GM04504 (cell line): ENCODE measurements at regions not wholly inside any gene's neighbourhood (a gene's known extent, or its start where the extent isn't known, plus 50 kb on each side); places are given as distances from the start of the nearest gene placed in this dataset.

Source experiments
- DNase-seq: peaks from one replicate; pipeline ENCODE4 v3.0.0-alpha.2; 2012; ENCODE audit warnings: low read depth

- no peak for DNase-seq
These were observed 781.7 kb downstream of the SQOR start for GRCh38 chr15:46416544-46416943.

- no peak for DNase-seq
These were observed 786.2 kb downstream of the SQOR start for GRCh38 chr15:46420990-46421389.

DNA sequence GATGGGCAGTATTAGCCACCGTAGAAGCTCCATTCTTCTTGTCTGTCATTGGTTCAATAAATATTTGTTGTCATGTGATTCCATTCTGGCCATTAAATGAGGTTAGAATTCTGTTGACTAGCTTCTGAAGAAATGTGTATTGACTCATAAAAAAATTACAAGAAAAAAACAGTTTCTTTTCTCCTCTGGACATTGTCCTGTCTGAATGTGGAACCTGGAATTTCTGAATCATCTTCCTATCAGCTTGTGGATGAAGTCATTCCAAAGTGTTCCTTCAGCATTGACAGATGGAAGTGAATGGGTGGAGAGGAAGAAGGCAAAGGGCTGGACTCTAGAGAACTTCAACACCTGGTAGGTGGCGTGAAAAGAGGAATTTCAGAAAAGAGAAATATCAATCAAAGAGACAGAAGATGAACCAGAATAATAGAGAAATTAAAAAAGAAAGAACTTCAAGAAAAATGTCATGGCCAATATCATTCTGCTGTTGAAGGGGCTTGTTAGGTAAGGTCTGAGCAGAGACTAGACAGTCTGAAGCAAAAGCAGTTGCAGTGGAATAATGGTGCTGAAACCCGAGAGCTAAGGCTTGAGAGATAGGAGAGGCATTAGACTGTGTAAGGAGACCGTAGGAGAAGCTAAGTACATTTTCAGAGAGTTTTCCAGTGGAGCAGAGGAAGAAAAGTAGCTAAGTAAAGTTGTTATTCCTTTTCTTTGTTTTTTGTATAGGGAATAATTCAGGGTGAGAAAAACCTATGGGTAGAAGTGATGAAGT is 806.6 kb downstream of the SQOR start:
- peak; percentile 60 for DNase-seq

GRCh38 chr15:46442184-46442583 is 807.4 kb downstream of the SQOR start:
- peak; percentile 58 for DNase-seq

DNA sequence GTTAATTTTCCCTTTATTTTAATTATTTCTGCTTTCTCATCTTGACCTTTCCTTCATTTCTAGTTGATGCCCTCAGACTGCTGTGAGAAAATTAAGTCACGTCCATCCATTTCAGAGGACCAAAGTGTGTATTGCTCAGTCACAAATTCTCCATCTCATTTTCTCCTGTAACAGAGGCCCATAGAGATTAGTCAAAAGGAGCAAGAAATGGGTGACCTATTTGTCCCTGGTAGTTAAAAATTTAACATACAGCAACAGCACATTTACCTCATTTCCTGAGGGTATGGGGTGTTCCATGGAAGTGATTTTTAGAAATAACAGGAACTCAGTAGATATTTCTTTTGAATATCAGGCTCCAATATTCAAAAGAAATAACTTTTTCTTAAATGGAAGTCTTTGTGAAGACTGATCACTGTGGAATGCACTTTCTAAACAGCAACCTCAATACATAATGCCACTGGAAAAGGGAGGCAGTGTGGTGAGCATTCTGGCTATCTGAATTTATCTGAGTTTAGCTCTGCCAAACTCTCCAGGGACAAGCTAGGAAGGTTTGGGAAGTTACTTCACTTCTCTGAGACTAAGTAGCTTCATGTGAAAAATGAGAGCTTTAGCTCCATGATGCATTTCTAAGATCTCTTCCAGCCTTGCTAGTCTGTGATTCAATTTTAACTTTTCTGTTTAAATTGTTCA is 808.2 kb downstream of the SQOR start:
- peak; percentile 24 for DNase-seq

GRCh38 chr15:46450112-46450809 is 815.4 kb downstream of the SQOR start:
- DNase-seq = no peak

DNA sequence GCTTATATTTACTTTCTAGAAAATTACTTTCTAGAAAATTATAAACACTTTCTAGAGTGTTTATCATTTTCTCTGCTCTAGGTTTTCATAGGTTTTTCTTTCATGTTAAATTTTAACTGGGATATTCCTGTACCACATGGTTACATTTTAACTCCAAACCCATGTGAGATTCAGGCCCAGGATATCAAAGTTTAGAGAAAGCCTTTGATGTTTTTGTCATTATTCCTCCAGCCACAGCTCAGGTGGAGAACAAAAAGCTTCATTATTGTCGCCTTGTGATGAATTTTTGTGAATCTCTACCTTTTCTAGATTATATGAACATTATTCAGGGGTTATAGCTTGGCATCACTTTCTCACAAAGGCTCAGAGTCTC is 816.0 kb downstream of the SQOR start:
- no peak for DNase-seq

- no peak for DNase-seq
These were observed 817.5 kb downstream of the SQOR start for GRCh38 chr15:46452297-46452820.

GRCh38 chr15:46456456-46456855 is 821.6 kb downstream of the SQOR start:
- no peak for DNase-seq

DNA sequence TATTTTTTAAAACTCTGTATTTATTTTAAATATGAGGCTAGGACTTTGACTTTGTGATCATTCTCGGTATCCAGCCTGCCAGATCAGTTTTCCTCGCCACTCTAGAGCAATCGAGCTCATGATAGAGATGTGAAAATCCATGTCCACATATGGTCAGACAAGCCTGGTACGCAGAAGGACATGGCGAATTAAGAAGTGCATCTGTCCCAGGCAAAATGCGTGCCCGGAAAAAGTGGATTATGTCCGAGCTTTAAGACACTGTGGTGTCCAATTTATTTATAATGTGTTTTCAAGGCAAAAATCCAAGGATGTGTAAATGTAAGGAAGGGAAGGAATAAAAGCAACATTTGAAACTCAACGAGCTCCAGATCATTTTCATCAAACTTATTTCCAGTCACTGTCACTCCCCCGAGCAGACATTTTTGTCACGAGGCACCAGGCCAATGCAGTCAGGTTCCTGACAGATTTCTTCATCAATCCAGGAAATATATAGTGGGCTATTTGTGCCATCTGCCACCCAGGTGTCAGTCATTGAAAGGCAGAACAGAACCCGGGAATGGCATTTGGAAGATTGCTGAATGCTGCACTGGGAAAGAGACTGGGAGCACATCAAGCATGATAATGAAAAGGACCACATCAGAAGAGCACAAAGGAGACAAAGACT is 825.7 kb downstream of the SQOR start:
- DNase-seq = no peak

DNA sequence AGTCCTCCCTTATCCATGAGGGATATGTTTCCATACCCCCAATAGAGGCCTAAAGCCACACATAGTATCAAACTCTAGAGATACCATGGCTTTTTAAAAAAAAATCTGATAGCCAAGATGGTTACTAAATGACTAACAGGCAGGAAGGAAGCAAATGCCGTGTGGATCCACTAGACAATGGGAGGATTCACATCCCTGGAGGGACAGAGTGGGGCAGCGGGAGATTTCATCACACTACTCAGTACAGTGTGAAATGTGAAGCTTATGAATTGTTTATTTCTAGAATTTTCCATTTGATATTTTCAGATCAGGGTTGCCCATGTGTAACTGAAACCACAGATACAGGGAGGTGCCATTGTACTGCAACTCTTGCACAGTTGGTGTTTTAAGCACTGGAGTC is 826.6 kb downstream of the SQOR start:
- DNase-seq = peak; percentile 16

DNA sequence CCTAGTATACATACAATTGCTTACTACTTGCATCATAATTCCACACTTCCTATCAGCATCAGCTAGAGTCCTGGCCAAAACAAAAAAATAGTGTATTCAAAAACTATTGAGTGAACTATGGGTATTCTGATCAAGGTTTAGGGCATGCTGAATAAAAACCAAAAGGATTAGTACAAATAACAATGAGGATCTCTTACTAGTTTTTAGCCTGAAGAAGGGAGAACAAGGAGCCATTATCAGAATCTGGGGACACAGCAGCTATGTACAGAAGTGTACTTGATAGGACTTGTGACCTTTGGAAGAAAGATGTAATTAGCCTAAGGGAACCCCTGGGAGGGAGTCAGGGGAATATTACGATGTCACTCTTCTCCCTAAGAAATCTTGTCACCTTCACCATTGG is 832.2 kb downstream of the SQOR start:
- DNase-seq = no peak

DNA sequence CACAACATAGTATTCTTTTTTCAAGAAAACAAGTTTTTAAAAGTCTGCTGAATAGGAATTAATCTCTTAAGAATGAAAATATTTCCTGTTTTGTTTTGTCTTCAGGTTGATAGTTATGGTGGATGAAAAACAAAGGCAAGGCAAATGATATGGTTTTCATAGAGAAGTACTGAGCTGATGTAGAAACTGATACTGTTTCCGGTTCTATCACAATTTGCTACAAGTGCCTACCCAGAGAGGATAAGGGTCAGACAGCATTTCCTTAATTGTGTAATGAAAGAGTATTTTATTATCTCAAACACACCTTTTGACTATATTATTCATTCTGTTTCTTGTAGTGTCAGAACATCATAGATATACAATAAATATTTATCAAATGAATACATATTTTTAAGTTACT is 836.3 kb downstream of the SQOR start:
- no peak for DNase-seq

- DNase-seq = no peak
These were observed 854.4 kb downstream of the SQOR start for GRCh38 chr15:46489276-46489675.

- DNase-seq = no peak
These were observed 861.8 kb downstream of the SQOR start for GRCh38 chr15:46496491-46497115.

DNA sequence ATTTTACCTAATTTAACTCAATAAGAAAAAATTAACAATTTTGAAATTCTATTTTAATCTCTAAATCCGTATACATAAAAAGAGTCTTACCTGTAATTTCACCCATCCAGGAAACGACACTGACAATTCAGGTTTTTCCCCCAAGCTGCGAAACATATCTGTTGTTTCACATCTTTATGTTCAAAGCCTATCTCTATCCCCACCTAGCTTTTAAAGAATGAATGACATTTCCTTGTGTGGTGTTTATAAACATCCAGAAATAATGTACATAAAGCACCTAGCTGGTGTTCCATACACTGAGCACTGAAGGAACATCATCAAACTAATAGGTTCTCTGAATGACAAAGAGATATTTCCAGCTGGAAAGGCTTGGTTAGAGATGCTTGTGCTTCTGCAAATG is 867.8 kb downstream of the SQOR start:
- no peak for DNase-seq

DNA sequence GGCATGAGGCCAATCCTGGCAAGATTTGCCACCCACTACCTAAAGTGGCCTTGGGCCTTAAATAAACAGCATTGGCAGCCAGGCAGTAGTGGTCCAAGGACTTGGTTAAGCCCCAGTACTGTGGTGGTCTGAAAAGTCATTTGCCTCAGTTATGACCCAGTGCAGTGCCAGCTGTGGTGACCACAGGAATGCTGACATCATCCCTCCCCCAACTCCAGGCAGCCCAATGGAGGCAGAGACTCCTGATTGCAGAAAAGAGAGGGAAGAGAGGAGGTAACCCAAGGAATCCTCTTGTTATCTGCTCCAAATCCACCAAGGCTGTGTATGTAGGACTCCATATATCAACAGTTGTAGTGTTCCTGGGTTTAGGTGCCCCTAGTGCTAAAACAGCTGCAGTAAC is 883.6 kb downstream of the SQOR start:
- no peak for DNase-seq

DNA sequence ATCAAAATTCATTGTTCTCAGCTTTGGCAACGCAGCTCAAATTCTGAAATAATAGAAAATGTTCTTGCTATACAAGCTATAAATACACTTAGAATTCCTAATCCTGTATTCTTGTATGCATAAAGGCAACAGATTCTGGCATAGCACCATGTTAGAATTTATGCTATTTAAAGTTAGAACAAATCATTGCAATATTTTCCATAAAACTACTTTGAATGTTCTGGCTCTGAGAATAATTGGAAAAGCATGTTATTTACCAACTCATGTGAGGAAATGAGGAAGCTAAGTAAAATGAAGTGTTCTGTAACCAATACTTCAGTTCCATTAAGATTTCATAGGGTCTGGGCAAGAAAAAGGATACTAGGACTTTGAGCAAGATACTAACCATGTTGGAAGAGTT is 888.9 kb downstream of the SQOR start:
- no peak for DNase-seq

DNA sequence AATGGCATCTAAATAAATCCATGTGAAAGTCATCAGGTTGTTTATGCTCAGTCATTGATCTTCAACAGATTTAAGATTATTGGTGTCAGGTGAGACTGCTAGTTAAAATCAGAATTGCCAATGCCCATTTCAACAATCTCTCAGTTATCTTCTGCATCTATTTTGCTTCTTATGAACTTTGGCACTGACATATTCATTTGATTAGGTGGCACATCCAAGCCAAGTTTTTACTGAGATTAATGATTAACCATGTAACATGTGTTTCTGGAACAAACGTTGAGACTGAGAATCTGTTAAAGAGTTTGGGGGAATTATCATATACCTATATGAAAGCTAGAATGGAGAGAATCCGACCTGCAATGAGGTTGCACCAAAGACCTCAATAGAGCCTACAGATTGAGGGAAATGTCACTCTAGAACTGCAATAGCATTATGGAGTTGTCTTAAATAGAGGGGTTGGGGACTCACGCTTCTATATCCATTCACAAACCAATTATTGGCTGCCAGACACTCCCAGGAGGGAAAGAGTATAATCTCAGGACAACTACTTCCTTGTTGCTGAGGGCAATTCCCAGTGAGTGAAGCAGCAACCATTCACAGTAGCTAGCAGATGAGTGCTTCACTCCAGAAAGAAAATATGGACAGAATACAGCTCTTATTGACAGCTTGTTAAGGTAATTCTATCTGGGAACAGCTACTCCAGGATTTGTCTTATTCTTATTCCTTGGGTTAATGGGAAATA is 891.3 kb downstream of the SQOR start:
- DNase-seq = no peak

GRCh38 chr15:46526726-46527110 is 891.9 kb downstream of the SQOR start:
- no peak for DNase-seq

DNA sequence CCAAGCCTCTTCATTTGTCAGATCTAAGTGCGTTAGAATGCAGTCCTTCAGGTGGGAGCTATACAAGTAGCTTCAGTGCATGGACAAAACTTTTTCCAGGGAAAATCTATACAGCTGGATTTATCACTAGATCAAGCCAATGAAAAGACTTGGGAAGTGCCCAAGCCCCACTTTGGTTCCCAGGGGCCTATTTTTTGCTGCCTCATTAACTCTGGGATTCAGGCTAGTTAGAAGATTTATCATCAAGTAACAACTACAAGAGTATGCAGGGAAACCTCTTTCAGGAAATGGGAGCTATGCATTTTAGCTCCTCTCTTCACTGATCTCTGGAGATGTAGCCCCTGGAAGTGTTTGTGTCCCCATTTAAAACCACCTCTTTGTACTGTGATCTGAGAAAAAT is 908.8 kb downstream of the SQOR start:
- DNase-seq = no peak
